H1 (cell line): ENCODE measurements at regions not wholly inside any gene's neighbourhood (a gene's known extent, or its start where the extent isn't known, plus 50 kb on each side); places are given as distances from the start of the nearest gene placed in this dataset.

Source experiments
- CTCF ChIA-PET: fragments of 300-600 bp; sonication (Branson Sonifier 250); formaldehyde crosslinking; loops from one replicate; lab custom pipeline; 2021; ENCODE audit not compliant: partially characterized antibody; lab: Charles Lee
- POLR2A ChIA-PET: fragments of 300-600 bp; sonication (Branson Sonifier 250); formaldehyde crosslinking; loops from one replicate; lab custom pipeline; 2021; ENCODE audit warnings: inconsistent platforms; ENCODE audit not compliant: partially characterized antibody; lab: Charles Lee
- DNase-seq, 2 experiments: peaks; one replicate each; pipeline versions ENCODE4 v3.0.0 to v3.0.0-alpha.2; 2010 to 2022; ENCODE audit warnings: low spot score in 2 of 2, low read depth in 1 of 2, mixed read lengths in 1 of 2
- FAIRE-seq: peaks from 2 replicates; lab custom pipeline; 2011; peaks lifted over from hg19 to GRCh38; lab: Jason Lieb, UNC
- H2AFZ ChIP-seq: 2 replicates; pipeline ENCODE4 v1.8.1; 2012; ENCODE audit warnings: low read length, inconsistent platforms
- H2AK5ac ChIP-seq: 2 replicates; pipeline ENCODE4 v1.6.1; 2013; ENCODE audit warnings: low read depth, low read length
- H2BK120ac ChIP-seq: replicated peaks from 2 replicates; pipeline ENCODE3; 2013; ENCODE audit warnings: low read depth, low read length, inconsistent platforms
- H2BK12ac ChIP-seq: 2 replicates; pipeline ENCODE4 v1.6.1; 2013; ENCODE audit warnings: low read depth, low read length
- H2BK15ac ChIP-seq: 2 replicates; pipeline ENCODE4 v1.6.1; 2013; ENCODE audit warnings: low read length
- H2BK20ac ChIP-seq: 2 replicates; pipeline ENCODE4 v1.6.1; 2013; ENCODE audit warnings: low read length
- H2BK5ac ChIP-seq: 2 replicates; pipeline ENCODE4 v1.6.1; 2013; ENCODE audit warnings: low read depth, low read length
- H3K14ac ChIP-seq: 2 replicates; pipeline ENCODE4 v1.6.1; 2013; ENCODE audit warnings: inconsistent platforms; ENCODE audit not compliant: insufficient read length
- H3K18ac ChIP-seq: 2 replicates; pipeline ENCODE4 v1.6.1; 2013; ENCODE audit warnings: low read length; ENCODE audit errors: extremely low read depth
- H3K23ac ChIP-seq: 2 replicates; pipeline ENCODE4 v1.6.1; 2013; ENCODE audit warnings: inconsistent platforms; ENCODE audit not compliant: insufficient read length
- H3K23me2 ChIP-seq: 2 replicates; pipeline ENCODE4 v1.6.1; 2013; ENCODE audit warnings: low read depth, low read length
- H3K27ac ChIP-seq: 2 replicates; pipeline ENCODE4 v1.6.1; 2011; ENCODE audit warnings: low read depth, low read length, inconsistent platforms
- H3K27me3 ChIP-seq, 4 experiments: replicated peaks in 1 of 4; 1 replicate in 1 of 4; 2 replicates in 3 of 4; pipeline versions ENCODE4 v1.6.1 to v1.8.1; 2011 to 2013; ENCODE audit warnings: low read length in 3 of 4, mild to moderate bottlenecking in 3 of 4, inconsistent platforms in 2 of 4, mixed read lengths in 2 of 4, moderate library complexity in 1 of 4; ENCODE audit not compliant: control insufficient read depth in 3 of 4, insufficient read depth in 3 of 4; ENCODE audit errors: extremely low read depth in 1 of 4
- H3K36me3 ChIP-seq, 4 experiments: 2 replicates each; pipeline versions ENCODE4 v1.6.1 to v1.8.1; 2011 to 2013; ENCODE audit warnings: mild to moderate bottlenecking in 4 of 4, low read length in 3 of 4, moderate library complexity in 2 of 4, control low read depth in 1 of 4, inconsistent platforms in 1 of 4; ENCODE audit not compliant: insufficient read depth in 4 of 4, control insufficient read depth in 2 of 4
- H3K4ac ChIP-seq: replicated peaks from 2 replicates; pipeline ENCODE3; 2013; ENCODE audit warnings: low read length, low read depth, mixed read lengths, inconsistent platforms; ENCODE audit not compliant: insufficient read length
- H3K4me1 ChIP-seq, 4 experiments: replicated peaks in 1 of 4; 1 replicate in 1 of 4; 2 replicates in 3 of 4; pipeline versions ENCODE4 v1.6.1 to v1.8.1; 2011 to 2013; ENCODE audit warnings: low read length in 3 of 4, inconsistent platforms in 2 of 4, mixed read lengths in 1 of 4; ENCODE audit not compliant: insufficient read depth in 4 of 4, control insufficient read depth in 3 of 4
- H3K4me2 ChIP-seq, 2 experiments: 2 replicates each; pipeline versions ENCODE4 v1.6.1 to v1.8.1; 2011 to 2013; ENCODE audit warnings: low read depth in 2 of 2, low read length in 2 of 2, control low read depth in 1 of 2, inconsistent platforms in 1 of 2, mild to moderate bottlenecking in 1 of 2; ENCODE audit not compliant: insufficient read depth in 1 of 2
- H3K4me3 ChIP-seq, 4 experiments: fragments of 200-600, 300-600 bp in 1 of 4; sonication (generic), shearing (Covaris generic), sonication (Bioruptor Twin) in 1 of 4; 2 replicates each; pipeline versions ENCODE4 v1.5.1 to v1.8.1; 2011 to 2016; ENCODE audit warnings: low read length in 4 of 4, low read depth in 3 of 4, control low read depth in 2 of 4, inconsistent platforms in 2 of 4, mild to moderate bottlenecking in 2 of 4, mixed read lengths in 1 of 4, moderate library complexity in 1 of 4; ENCODE audit not compliant: insufficient read depth in 2 of 4; ENCODE audit errors: extremely low read depth in 1 of 4
- H3K56ac ChIP-seq: replicated peaks from 2 replicates; pipeline ENCODE3; 2013; ENCODE audit warnings: low read depth, mild to moderate bottlenecking, mixed read lengths, low read length, inconsistent platforms; ENCODE audit not compliant: insufficient read length
- H3K79me1 ChIP-seq: 2 replicates; pipeline ENCODE4 v1.6.1; 2013; ENCODE audit warnings: low read depth, low read length, control low read depth
- H3K79me2 ChIP-seq, 2 experiments: 2 replicates each; pipeline versions ENCODE4 v1.6.1 to v1.8.1; 2012 to 2013; ENCODE audit warnings: low read length in 2 of 2, mild to moderate bottlenecking in 2 of 2, inconsistent platforms in 1 of 2; ENCODE audit not compliant: insufficient read depth in 2 of 2, control insufficient read depth in 1 of 2
- H3K9ac ChIP-seq, 4 experiments: replicated peaks in 1 of 4; 1 replicate in 1 of 4; 2 replicates in 3 of 4; pipeline versions ENCODE4 v1.6.1 to v1.8.1; 2011 to 2013; ENCODE audit warnings: low read depth in 3 of 4, low read length in 3 of 4, control low read depth in 2 of 4, mild to moderate bottlenecking in 2 of 4, moderate library complexity in 2 of 4, inconsistent platforms in 1 of 4; ENCODE audit errors: extremely low read depth in 1 of 4
- H3K9me3 ChIP-seq, 2 experiments: 2 replicates each; pipeline versions ENCODE4 v1.6.1 to v1.8.1; 2012 to 2013; ENCODE audit warnings: mild to moderate bottlenecking in 2 of 2, moderate library complexity in 2 of 2, control low read depth in 1 of 2, inconsistent platforms in 1 of 2, low read depth in 1 of 2, low read length in 1 of 2, mixed read lengths in 1 of 2; ENCODE audit not compliant: insufficient read depth in 2 of 2
- H4K20me1 ChIP-seq, 2 experiments: replicated peaks in 1 of 2; 2 replicates each; pipeline versions ENCODE3 to v1.8.1; 2011 to 2013; ENCODE audit warnings: inconsistent platforms in 2 of 2, low read length in 2 of 2, mild to moderate bottlenecking in 1 of 2; ENCODE audit not compliant: insufficient read depth in 2 of 2, control insufficient read depth in 1 of 2
- H4K5ac ChIP-seq: 2 replicates; pipeline ENCODE4 v1.6.1; 2013; ENCODE audit warnings: low read length, low read depth, mixed read lengths, inconsistent platforms; ENCODE audit not compliant: insufficient read length
- H4K8ac ChIP-seq: 2 replicates; pipeline ENCODE4 v1.8.0; 2013; ENCODE audit warnings: mild to moderate bottlenecking, moderate library complexity, low read length, inconsistent platforms; ENCODE audit not compliant: insufficient read depth; ENCODE audit errors: extremely low read depth
- H4K91ac ChIP-seq: replicated peaks from 2 replicates; pipeline ENCODE3; 2013; ENCODE audit warnings: low read length, mixed read lengths, inconsistent platforms; ENCODE audit not compliant: insufficient read length
- ATF2 ChIP-seq: IDR thresholded peaks from 2 replicates; pipeline ENCODE4 v1.6.1; 2012; ENCODE audit warnings: low read length, inconsistent platforms
- CBX8 ChIP-seq: fragments of 300-800, 300-1000 bp; sonication (generic); IDR thresholded peaks from 2 replicates; pipeline ENCODE4 v1.7.1; 2016; ENCODE audit warnings: low read depth, low read length, borderline replicate concordance
- MAFK ChIP-seq: IDR thresholded peaks from 2 replicates; pipeline ENCODE4 v1.6.1; 2012; ENCODE audit warnings: low read depth, mild to moderate bottlenecking, improper control_type of control experiment, low read length
- NANOG ChIP-seq: IDR thresholded peaks from 2 replicates; pipeline ENCODE4 v1.6.1; 2011; ENCODE audit warnings: low read length, low read depth, mild to moderate bottlenecking, inconsistent platforms; ENCODE audit not compliant: insufficient read depth, poor library complexity, severe bottlenecking
- SAP30 ChIP-seq: fragments of 300-600 bp; sonication (generic); IDR thresholded peaks from 2 replicates; pipeline ENCODE4 v1.7.1; 2012; ENCODE audit warnings: low read length, moderate library complexity, mild to moderate bottlenecking, inconsistent platforms; ENCODE audit not compliant: insufficient read depth, insufficient replicate concordance
- SIN3A ChIP-seq, 2 experiments: IDR thresholded peaks in 1 of 2; conservative IDR thresholded peaks in 1 of 2; 2 replicates each; pipeline ENCODE4 v1.6.1; 2011 to 2012; ENCODE audit warnings: low read length in 2 of 2, improper control_type of control experiment in 1 of 2, low read depth in 1 of 2, mild to moderate bottlenecking in 1 of 2
- YY1 ChIP-seq: IDR thresholded peaks from 2 replicates; pipeline ENCODE4 v1.6.1; 2011; ENCODE audit warnings: low read depth, mild to moderate bottlenecking, low read length
- WGBS, 2 experiments: shearing (Covaris generic) in 1 of 2; methylation state at CpG; one replicate each; pipeline versions ENCODE4 v1.1.6 to v1.1.7; 2013 to 2015; ENCODE audit warnings: low lambda C conversion rate in 2 of 2, mixed read lengths in 2 of 2, inconsistent platforms in 1 of 2, low coverage in 1 of 2, missing lambda C conversion rate in 1 of 2; ENCODE audit not compliant: insufficient replicate concordance in 2 of 2, insufficient coverage in 1 of 2, insufficient read length in 1 of 2; ENCODE audit errors: extremely low coverage in 1 of 2, missing lambda C conversion rate in 1 of 2; 5-methylcytosine and 5-hydroxymethylcytosine counted together

GRCh38 chr17:68749349-68750207 is 148.4 kb upstream of the FAM20A start:
- Histone ChIP-seq H3K4me2 (peak overlapping the region; percentile 40 to 42), H3K4me1 (peaks cover 0 to 7% (median 6%) of the 10 kb centered on the region in 4 experiments; a peak in 5 of 7 replicates)
- POLR2A ChIA-PET, result interaction anchor here (0.6 kb wide), 1 partner anchor 188 kb away, joined by 3 read pairs; no protein-coding TSS in a partner anchor
- TF ChIP-seq MAFK, result no peak
- peak; percentile 43; the same call in 1 of the 2 replicates for TF ChIP-seq ATF2
- no peak for TF ChIP-seq SIN3A (conservative IDR thresholded peaks at IDR 0.05 in 1 of 2, IDR thresholded peaks at IDR 0.05 in 1 of 2; ENCODE audit: low read depth in 1 of 2, low read length in 2 of 2)
- no peak for TF ChIP-seq CBX8
- no peak for TF ChIP-seq YY1
- TF ChIP-seq SAP30, result no peak
- TF ChIP-seq NANOG, result peak; percentile 17

More at GRCh38 chr17:68749349-68750207, 148.4 kb upstream of the FAM20A start:
- H2BK12ac ChIP-seq, result peak overlapping the region; percentile 91; the same call in 1 of the 2 replicates
- peak overlapping the region; percentile 82; the same call in 1 of the 2 replicates for H2BK5ac ChIP-seq
- peak overlapping the region; percentile 25 for H4K91ac ChIP-seq
- H3K23me2 ChIP-seq, result no peaks in the 10 kb centered on the region; the same call in 1 of the 2 replicates
- H3K27ac ChIP-seq, result peak overlapping the region; percentile 54; the same call in 1 of the 2 replicates
- H2BK120ac ChIP-seq, result peak overlapping the region; percentile 30
- H3K9ac ChIP-seq, result peak overlapping the region in 1 of 4 experiments; percentile 8; a peak in 1 of 7 replicates
- H2BK15ac ChIP-seq, result peak overlapping the region; percentile 18; the same call in 1 of the 2 replicates
- DNase-seq (no peak), FAIRE-seq (peak; percentile 84)
- H3K14ac ChIP-seq, result no peak overlapping the region
- peak overlapping the region; percentile 81 for H3K18ac ChIP-seq
- no peak overlapping the region for H3K4me3 ChIP-seq
- H3K56ac ChIP-seq, result no peak overlapping the region
- H3K23ac ChIP-seq, result no peak overlapping the region
- peak overlapping the region; percentile 76; the same call in 1 of the 2 replicates for H2BK20ac ChIP-seq
- H3K79me2 ChIP-seq, result no peaks in the 10 kb centered on the region
- peak overlapping the region; percentile 46 for H4K5ac ChIP-seq
- peak overlapping the region; percentile 16; the same call in 1 of the 2 replicates for H2AFZ ChIP-seq
- H3K79me1 ChIP-seq, result no peaks in the 10 kb centered on the region
- no peak overlapping the region for H2AK5ac ChIP-seq
- no peaks in the 10 kb centered on the region for H3K27me3 ChIP-seq
- H4K8ac ChIP-seq, result no peak overlapping the region
- no peaks in the 10 kb centered on the region for H4K20me1 ChIP-seq
- H3K9me3 ChIP-seq, result peaks cover 8 to 9% of the 10 kb centered on the region in 2 experiments
- CTCF ChIA-PET, result interaction anchor here (0.6 to 1.6 kb wide), 2 partner anchors 122 to 135 kb away, joined by 5 to 6 read pairs; no protein-coding TSS in a partner anchor
- H3K36me3 ChIP-seq, result no peaks in the 10 kb centered on the region
- peak overlapping the region; percentile 57 for H3K4ac ChIP-seq
- WGBS, 2 experiments, result 40% methylated on average over 12 of the region's 12 CpGs; no CpG with 5 or more reads in 1 of the 2 experiments
